Stimulated activated naive CD4-positive, alpha-beta T cell (primary cell): ENCODE measurements at regions not wholly inside any gene's neighbourhood (a gene's known extent, or its start where the extent isn't known, plus 50 kb on each side); places are given as distances from the start of the nearest gene placed in this dataset.
"Not testable (repeated sequence)": the region's sequence is repeated elsewhere in the genome, so short reads cannot be mapped to it uniquely, and the experiment has no call there.

Experiments used
- DNase-seq, 6 experiments: peaks; one replicate each; lab custom pipeline; 2025; lab: John Stamatoyannopoulos, UW

DNA sequence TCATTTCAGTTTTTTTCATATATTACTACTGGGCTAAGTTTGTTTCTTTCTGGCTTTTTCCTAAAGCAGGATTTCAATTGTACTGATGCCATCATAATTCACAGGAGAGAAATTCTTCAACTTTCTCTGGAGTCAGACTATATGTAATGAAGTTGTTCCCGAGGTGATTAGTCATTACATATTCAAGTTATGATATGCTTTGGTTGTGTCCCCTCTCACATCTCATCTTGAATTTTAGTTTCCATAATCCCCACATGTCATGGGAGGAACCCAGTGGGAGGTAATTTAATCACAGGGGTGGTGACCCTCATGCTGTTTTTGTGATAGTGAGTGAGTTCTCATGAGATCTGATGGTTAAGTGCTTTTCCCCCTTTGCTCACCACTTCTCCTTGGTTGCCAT is 227.5 kb upstream of the LRIG3 start:
- no peak for DNase-seq

DNA sequence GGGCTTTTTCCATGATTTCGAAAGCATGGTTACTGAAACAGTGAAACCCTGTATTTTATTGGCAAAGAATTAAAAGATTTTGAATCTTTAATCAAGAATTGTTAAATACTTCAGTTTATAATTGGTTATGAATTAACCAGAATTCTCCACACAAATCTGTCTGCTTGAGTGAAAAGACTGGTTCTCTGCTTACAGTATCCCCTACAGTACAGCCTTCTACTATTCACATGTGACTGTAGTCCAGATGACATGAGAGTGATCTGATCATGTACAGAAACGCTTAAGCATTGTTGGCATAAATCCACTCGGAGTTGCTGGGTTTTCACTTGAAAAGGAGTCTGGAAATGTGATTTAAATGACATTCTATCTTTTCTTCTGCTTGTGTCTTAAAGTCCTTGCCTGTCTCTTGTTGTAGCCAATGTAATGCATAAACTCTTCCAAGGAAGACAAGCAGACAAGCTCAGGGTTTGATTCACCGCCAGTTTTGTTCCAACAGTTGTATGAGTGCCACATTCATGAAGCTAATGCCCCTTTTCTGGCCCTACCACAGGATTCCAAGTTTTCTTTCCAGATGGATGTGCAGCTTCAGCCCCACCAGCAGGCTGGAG is 222.0 kb upstream of the LRIG3 start:
- DNase-seq, result no peak

DNA sequence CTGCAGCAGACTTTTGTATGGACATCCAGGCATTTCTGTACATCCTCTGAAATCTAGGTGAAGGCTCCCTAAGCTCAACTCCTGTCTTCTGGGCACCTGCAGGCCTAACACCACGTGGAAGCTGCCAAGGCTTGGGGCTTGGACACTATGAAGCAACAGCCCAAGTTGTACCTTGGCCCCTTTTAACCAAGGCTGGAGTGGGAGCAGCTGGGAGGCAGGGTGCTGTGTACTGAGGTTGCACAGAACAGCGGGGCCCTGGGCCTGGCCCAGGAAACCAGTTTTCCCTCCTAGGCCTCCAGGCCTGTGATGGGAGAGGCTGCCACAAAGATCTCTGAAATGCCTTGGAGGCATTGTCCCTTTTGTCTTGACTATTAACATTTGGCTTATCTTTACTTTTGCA is 214.4 kb upstream of the LRIG3 start:
- no peak for DNase-seq

DNA sequence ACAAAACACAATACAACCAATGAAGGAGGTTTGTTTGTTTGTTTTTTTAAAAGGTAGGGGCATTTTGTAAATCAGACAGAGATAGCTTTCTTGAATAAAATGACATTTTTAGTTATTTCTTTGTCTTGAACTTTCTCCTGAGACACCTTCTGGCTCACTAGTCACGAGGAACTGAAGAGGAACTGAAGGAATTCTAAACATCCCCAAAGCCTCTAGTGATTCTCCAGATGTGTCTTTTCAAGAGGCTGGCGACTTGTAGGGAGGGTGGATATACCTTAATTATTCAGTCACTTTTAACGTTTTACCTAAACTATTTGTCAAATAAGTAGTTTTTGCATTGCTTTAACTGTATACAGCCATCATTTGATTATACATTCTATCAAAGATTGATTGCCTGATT is 211.2 kb upstream of the LRIG3 start:
- DNase-seq, result no peak

DNA sequence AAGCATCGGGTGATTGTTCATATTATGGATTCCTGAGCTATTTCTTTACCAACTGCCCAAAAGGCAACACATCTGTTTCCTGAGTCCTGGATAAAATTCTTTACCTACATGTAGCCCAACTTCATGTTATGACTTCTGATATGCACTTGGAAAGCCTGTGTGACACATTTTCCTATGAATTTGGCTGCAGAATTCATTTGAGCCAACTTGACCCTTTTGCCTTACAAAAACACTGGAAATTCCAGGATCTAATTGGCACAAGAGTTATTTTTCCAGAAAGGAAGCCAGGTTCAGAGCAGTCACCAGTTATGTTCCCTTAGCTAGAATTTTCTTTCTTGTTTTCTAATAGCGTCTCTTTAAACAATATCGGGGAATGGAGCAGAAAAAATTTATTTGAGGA is 202.5 kb upstream of the LRIG3 start:
- DNase-seq, result no peak

DNA sequence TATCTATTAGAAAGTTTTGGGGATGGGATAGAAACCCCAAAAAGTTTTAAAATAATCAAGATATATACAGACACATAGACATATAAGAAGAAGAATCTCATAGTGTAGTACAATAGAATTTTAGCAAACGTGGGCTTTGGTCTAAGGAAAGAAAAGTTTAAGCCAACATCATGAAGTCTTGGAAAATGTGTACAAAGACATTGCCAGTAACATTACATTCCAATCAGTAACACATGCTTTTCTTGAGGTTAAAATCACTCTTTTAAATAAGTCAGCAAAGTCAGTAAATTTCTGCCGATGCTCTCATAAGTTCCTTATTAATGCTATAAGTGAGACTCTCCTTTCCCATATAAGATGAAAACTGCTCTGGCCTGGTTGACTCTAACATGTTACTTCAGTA is 201.1 kb upstream of the LRIG3 start:
- no peak for DNase-seq

DNA sequence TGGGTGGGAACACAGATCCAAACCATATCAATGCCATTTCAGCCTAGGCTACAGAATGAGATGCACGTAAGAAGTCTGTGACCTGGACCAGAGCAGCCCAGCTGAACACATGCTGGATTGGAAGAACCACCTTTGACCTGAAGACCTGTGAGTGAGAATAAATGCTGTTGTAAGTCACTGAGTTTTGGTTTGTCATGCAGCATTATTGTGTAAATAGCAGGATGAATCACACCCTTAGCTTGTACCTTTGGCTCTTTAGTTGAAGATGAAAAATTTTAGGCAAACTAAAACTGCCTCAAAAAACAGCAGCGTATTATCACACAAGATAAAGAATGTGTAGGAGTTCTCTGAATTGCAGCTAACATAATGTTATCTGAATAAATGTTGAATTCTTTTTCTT is 199.4 kb upstream of the LRIG3 start:
- no peak for DNase-seq

DNA sequence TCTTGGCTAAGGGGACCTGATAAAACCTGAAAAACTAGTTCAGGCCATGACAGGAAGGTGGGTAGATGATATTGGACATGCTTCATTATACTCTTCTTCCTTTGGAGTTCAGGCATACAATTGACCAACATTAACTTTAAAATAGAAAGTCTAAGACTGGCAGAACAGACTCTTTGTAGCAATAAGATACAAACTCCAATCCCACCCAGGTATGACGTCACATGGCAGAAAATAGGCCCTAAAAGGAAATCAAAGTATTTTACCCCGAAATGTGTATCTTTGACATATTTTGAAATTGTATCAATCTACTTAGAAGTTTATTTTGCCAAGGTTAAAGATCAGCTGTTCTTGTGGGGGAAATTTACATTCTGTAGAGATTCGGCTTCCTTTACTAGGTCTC is 198.1 kb upstream of the LRIG3 start:
- DNase-seq, result no peak

DNA sequence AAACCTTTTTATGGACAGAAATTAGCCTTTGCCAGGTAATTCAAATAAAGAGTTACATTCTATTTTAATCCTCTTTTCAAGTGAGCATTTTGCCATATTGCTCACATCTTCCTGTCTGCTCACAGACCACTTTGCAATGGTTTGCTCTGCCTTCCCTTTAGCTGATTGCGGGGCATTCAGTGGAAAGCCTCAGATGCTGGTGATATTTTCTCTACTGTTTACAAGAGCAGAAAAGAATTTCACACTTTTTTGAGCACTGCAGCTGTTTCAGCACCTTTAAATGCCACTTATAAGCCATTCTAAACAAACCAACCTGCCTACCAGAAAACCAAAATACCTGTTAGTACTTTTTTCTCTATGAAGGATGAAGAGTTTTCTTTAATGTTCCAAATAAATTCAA is 195.7 kb upstream of the LRIG3 start:
- no peak for DNase-seq

DNA sequence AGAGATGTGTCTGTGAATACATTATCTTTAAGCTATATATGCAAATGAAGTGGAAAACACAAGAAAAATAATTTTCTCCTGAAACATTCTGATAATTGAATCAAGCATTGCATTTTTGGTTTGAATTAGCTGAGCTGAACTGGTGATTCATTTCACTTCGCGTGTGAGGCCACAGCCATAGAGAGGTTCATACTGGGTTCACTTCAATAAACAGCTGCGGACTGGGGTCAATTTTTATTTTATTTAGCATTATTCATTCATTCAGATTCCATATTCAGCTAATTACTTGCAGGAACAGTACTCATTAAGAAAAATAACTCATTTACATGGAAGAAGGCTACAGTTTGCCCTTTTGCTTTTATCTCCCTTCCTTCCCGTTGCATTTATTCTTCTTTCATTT is 195.2 kb upstream of the LRIG3 start:
- DNase-seq, result no peak

DNA sequence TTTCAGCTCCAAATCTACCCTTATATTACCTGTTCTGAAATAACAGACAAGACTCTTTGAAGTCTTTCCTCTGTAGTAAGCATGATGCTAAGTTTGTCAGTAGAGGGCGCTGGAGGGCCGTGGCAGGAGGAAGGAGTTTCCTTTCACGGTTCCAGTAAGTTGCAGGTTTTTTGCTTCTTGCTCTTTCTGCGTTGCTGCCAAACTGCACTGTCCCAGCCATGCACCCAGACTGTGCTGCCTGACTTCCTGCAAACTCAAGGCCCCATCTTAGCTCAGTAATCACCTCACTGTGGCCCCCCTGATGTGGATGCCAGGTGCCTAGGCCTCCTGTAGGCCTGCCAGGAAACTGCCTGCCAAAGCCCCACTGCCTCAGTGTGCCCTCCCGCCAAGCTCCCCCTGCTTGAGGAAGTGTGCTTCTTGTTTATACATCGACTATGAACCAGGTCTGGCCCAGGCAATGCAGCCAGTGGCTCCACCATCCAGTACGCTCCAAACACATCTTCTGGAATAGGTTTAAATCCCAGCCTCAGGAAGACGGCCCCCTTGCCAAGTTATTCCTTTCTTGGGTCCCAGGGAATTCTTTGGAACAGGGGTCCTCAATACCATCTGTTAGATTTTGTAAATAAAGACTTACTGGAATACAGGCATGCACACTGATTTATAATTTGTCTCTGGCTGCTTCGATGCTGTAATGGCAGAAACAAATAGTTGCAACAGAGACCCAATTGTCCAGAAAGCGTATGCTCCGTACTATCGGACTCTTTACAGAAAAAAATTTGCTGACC is 193.7 kb upstream of the LRIG3 start:
- DNase-seq, result peak in 1 of 6 experiments; percentile 6

DNA sequence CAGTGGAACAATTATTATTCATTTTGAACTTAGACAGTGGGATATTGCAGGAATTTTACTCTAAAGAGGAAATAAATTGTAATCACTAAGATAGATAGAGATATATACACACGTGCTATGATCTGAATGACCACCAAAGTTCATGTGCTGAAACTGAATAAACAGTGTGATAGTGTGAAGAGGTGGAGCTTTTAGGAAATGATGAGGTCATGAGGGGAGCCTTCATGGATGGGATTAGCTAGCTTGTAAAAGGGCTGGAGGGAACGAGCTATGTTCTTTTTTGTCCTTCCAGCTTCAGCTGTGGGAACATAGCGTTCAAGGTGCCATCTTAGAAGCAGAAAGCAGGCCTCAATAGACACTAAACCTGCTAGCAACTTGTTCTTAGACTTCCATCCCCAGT is 191.5 kb upstream of the LRIG3 start:
- no peak for DNase-seq

DNA sequence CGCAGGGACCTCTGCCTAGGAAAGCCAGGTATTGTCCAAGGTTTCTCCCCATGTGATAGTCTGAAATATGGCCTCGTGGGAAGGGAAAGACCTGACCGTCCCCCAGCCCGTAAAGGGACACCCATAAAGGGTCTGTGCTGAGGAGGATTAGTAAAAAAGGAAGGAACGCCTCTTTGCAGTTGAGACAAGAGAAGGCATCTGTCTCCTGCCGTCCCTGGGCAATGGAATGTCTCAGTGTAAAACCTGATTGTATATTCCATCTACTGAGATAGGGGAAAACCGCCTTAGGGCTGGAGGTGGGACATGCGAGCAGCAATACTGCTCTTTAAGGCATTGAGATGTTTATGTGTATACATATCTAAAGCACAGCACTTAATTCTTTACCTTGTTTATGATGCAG is 188.2 kb upstream of the LRIG3 start:
- not testable (repeated sequence) for DNase-seq

DNA sequence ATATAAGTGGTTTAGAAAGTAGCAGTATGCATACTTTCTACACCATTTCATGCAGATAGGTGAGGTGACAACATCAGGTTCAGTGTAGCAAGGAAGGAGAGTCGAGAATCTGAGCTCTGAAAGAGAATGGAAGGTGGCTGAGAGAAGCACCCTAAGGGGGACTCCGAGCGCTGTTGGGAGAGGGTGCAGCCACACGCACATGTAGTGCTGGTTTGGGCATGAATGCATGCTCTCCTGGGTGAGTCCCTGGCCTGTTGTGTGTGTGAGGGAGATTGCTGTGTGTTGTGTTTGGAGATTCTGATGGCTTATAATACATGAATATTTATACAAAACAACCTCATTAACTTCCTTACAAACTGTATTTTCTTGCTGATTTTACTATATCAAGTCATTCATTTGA is 180.3 kb upstream of the LRIG3 start:
- DNase-seq, result no peak

DNA sequence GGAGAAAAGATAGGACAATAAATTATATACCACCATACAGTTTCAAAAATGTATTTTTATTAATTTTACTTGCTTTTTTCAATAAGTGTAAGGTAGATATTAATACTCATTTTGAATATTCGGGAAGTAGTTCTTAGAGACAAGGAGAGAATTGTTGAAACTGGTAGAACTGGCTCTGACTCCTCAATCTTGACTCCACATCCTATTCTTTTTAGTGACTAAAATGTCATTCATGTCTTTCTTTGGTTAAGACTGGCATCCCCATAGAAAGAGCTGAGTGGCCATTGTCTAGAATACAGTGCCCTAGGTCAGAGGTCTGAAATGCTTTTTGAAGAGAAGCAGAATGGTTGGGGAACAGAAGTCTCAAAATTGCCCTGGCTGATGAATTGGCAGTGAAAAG is 177.6 kb upstream of the LRIG3 start:
- no peak for DNase-seq

DNA sequence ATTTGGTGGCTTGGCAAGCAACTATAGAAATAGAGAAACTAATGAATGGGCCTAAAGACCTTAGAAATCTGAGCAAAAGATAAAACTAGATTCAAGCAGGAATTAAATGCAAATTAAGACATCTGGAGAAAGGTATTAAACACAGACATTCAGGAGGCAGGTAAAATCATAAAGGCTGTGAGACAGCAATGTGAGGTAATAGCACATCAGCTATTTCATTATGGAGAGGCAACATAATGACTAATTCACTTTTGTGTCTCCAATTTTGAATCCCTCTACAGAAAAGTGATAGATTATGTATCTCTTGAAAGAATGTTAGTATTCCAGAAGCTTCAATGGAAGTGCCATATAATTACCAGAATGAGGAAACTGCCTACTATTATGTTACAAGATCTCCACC is 175.9 kb upstream of the LRIG3 start:
- no peak for DNase-seq

DNA sequence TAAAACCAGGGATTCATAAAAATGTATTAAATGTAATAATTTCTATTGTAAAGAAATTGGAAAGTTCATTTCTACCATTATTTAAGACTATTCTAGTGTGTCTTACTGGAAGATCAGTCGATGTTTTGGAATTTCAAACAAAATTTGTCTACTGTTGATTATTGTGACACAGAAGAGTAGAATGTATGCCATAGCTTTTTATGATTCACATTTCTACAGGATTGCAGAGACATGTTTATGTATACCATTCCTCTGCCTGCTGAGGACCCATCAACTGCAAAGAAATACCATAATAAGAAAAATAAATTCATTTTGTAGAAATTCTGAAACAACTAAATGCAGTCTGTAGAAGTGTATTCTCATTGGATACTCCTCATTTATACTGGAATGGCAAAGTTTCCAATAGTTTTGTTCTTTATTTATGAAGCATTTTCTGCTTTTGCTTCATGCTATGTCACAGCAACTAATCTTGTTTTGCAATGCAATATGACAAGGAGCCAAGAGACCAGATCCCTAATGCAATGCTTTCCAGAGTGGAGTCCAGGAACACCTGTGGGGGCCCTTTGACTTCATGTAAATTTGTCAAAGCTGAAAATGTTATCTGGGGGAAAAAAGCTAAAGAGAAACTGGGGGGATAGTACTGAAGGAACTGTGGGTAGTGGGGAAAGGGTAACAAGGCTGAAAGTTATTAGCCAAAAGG is 172.9 kb upstream of the LRIG3 start:
- DNase-seq, result no peak

DNA sequence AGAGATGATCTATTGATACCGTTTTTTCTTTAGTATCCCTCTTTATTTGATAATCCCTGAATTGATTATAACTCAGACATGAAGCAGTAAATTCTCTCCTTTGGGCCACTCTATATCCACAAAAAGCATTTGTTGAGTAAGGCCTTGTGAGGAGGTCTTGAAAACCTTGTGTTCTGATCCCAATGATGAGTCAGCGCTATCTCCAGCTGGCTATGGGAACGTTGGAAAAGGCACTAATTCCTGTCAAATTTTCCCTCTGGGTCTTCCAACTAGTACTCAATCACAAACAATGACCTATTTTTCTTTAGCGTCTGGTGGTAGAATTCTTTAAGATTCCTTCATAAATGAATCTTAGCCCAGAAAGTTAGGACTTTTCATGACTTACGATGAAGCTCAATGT is 168.4 kb upstream of the LRIG3 start:
- no peak for DNase-seq

DNA sequence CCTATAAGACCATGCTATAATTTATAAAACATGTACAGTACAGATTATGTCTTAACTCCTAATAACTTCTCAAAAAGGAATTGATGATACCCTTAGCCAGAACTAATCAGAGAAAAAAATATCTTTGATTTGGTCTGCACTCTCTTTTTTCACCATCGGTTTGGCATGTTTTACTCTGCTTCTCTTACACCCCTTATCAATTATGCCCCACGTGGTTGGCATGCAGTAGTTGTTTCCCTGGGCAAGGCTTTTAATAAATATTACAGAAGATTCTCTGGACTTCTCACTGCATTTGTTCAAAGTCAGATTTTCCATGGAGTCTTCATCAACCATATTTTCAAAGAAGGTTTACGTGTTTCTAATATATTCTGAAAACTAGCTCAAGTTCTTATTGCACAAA is 167.4 kb upstream of the LRIG3 start:
- no peak for DNase-seq

DNA sequence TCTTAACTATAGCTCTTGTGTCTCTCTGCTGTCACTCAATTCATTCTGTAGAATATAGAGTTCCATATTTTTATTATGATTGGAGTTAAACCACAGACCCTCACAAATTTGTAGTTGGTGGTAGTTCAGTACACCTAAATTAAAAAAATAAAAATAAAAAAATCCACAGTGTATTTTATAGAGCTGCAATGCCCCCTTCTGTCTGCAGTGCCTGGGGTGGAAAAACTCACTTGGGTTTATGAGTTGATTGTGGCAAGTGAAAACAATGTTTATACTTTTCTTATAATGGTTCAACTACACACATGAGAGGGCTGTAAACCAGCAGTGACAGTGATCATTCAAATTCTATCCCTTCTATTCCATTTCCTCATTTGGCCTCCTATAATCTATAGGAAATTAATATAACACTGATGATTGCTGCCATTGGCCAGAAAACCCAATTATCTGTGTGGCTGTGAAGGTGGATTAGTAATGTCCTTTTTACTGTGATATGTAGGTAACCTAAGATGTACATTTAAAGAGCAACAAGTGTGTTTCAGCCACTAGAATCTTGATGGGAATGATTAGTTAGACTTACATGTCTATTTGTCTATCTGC is 166.9 kb upstream of the LRIG3 start:
- DNase-seq, result no peak

DNA sequence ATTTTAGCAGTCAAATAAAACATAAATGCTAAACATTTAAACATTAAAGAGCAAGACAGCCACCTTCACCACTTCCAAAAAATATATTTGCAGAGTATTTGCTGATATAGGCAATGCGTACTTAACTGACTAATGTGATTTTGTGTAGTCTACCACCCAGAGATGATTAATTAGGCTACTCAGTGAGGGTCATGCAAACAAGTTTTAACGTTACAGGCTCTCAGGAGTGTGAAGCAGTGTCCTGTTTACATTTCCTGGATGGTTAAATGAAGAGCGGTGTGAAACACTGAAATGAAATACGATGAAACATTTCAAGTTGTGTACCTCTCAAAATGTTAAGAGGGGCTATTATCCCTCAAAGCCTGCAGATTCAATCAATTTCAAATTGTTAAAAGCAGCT is 165.8 kb upstream of the LRIG3 start:
- DNase-seq, result no peak

DNA sequence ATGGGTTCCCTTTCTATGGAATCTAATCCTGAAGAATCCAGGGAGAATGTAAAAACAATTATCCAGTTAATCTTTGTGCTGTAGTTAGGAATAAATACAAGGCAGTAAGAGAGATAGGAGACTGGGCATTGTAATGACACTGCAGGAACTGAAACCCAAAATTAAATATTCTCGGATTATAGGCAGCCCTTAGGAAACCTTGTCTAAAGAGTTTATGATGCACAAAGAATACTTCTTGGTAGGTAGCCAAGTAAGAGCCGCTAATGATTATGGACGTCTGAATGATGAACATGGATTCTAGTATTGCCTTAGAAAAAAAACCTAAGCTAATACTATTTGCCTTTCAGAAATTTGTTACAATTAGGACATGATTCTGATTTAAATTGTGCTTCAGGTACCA is 165.4 kb upstream of the LRIG3 start:
- no peak for DNase-seq
